Muscle layer of duodenum (tissue), 2 donors: ENCODE measurements at regions not wholly inside any gene's neighbourhood (a gene's known extent, or its start where the extent isn't known, plus 50 kb on each side); places are given as distances from the start of the nearest gene placed in this dataset.

ENCODE experiments used
- H3K27ac ChIP-seq: one replicate; pipeline ENCODE4 v1.7.0; 2013; ENCODE audit warnings: mild to moderate bottlenecking, low read length
- H3K27me3 ChIP-seq: one replicate; pipeline ENCODE4 v1.7.0; 2013; ENCODE audit warnings: low read depth, mild to moderate bottlenecking, control low read depth, low read length
- H3K36me3 ChIP-seq, 2 donors: one replicate each; pipeline ENCODE4 v1.7.0; 2013; ENCODE audit warnings: low read length in 2 of 2, control low read depth in 1 of 2, mild to moderate bottlenecking in 1 of 2; ENCODE audit not compliant: insufficient read depth in 2 of 2, control insufficient read depth in 1 of 2
- H3K4me1 ChIP-seq, 2 donors: one replicate each; pipeline ENCODE4 v1.7.0; 2013; ENCODE audit warnings: low read length in 2 of 2, mild to moderate bottlenecking in 2 of 2, control low read depth in 1 of 2, moderate library complexity in 1 of 2; ENCODE audit not compliant: insufficient read depth in 2 of 2, control insufficient read depth in 1 of 2
- H3K4me3 ChIP-seq, 2 donors: one replicate each; pipeline ENCODE4 v1.7.0; 2013; ENCODE audit warnings: low read length in 2 of 2, low read depth in 1 of 2, mild to moderate bottlenecking in 1 of 2
- H3K9me3 ChIP-seq, 2 donors: one replicate each; pipeline ENCODE4 v1.7.0; 2013; ENCODE audit warnings: low read length in 2 of 2, control low read depth in 1 of 2, mild to moderate bottlenecking in 1 of 2; ENCODE audit not compliant: control insufficient read depth in 1 of 2
- donor health status: healthy.

- Histone ChIP-seq H3K27me3 (no peaks in the 10 kb centered on the region), H3K4me1 (peaks cover 0 to 3% of the 10 kb centered on the region in 2 donors), H3K36me3 (no peaks in the 10 kb centered on the region)
These were observed 701.8 kb downstream of the TMTC2 start for GRCh38 chr12:83388551-83388950.

GRCh38 chr12:83386527-83387264 lies 700.0 kb downstream of the TMTC2 start:
- H3K36me3 ChIP-seq, result no peaks in the 10 kb centered on the region
- H3K4me3 ChIP-seq, result no peak overlapping the region
- no peak overlapping the region for H3K27ac ChIP-seq
- H3K27me3 ChIP-seq, result no peaks in the 10 kb centered on the region
- H3K9me3 ChIP-seq, result no peaks in the 10 kb centered on the region
- peaks cover 0 to 3% of the 10 kb centered on the region in 2 donors for H3K4me1 ChIP-seq

More at GRCh38 chr12:83388551-83388950, 701.8 kb downstream of the TMTC2 start:
- no peak overlapping the region for H3K4me3 ChIP-seq
- no peak overlapping the region for H3K27ac ChIP-seq
- no peaks in the 10 kb centered on the region for H3K9me3 ChIP-seq

- H3K9me3 ChIP-seq, result no peaks in the 10 kb centered on the region
- H3K4me1 ChIP-seq, result no peaks in the 10 kb centered on the region
- no peaks in the 10 kb centered on the region for H3K27me3 ChIP-seq
- no peak overlapping the region for H3K4me3 ChIP-seq
- no peak overlapping the region for H3K27ac ChIP-seq
- no peaks in the 10 kb centered on the region for H3K36me3 ChIP-seq
These were observed 691.6 kb downstream of the TMTC2 start for GRCh38 chr12:83378186-83378727.

- H3K27ac ChIP-seq, result no peak overlapping the region
- no peaks in the 10 kb centered on the region for H3K27me3 ChIP-seq
- no peaks in the 10 kb centered on the region for H3K36me3 ChIP-seq
- no peaks in the 10 kb centered on the region for H3K4me1 ChIP-seq
- no peak overlapping the region for H3K4me3 ChIP-seq
- H3K9me3 ChIP-seq, result no peaks in the 10 kb centered on the region
These were observed 678.6 kb downstream of the TMTC2 start for GRCh38 chr12:83365317-83365716.

- Histone ChIP-seq H3K27me3 (no peaks in the 10 kb centered on the region), H3K27ac (no peak overlapping the region), H3K4me1 (no peaks in the 10 kb centered on the region), H3K9me3 (no peaks in the 10 kb centered on the region), H3K36me3 (no peaks in the 10 kb centered on the region), H3K4me3 (no peak overlapping the region)
These were observed 674.8 kb downstream of the TMTC2 start for GRCh38 chr12:83361475-83361874.

GRCh38 chr12:83361071-83361470 lies 674.4 kb downstream of the TMTC2 start:
- Histone ChIP-seq H3K9me3 (no peaks in the 10 kb centered on the region), H3K4me1 (no peaks in the 10 kb centered on the region), H3K36me3 (no peaks in the 10 kb centered on the region)

GRCh38 chr12:83349907-83350611 lies 663.4 kb downstream of the TMTC2 start:
- no peaks in the 10 kb centered on the region for H3K9me3 ChIP-seq
- no peak overlapping the region for H3K4me3 ChIP-seq
- no peak overlapping the region for H3K27ac ChIP-seq
- no peaks in the 10 kb centered on the region for H3K36me3 ChIP-seq
- H3K27me3 ChIP-seq, result no peaks in the 10 kb centered on the region
- H3K4me1 ChIP-seq, result no peaks in the 10 kb centered on the region

More at GRCh38 chr12:83361071-83361470, 674.4 kb downstream of the TMTC2 start:
- H3K27ac ChIP-seq, result no peak overlapping the region
- no peaks in the 10 kb centered on the region for H3K27me3 ChIP-seq
- no peak overlapping the region for H3K4me3 ChIP-seq

- Histone ChIP-seq H3K9me3 (no peaks in the 10 kb centered on the region), H3K36me3 (no peaks in the 10 kb centered on the region), H3K27ac (no peak overlapping the region), H3K4me3 (no peak overlapping the region), H3K27me3 (no peaks in the 10 kb centered on the region), H3K4me1 (no peaks in the 10 kb centered on the region)
These were observed 659.6 kb downstream of the TMTC2 start for GRCh38 chr12:83346333-83346732.

GRCh38 chr12:83343767-83344166 lies 657.1 kb downstream of the TMTC2 start:
- Histone ChIP-seq H3K9me3 (no peaks in the 10 kb centered on the region), H3K27me3 (no peaks in the 10 kb centered on the region), H3K27ac (no peak overlapping the region), H3K36me3 (no peaks in the 10 kb centered on the region), H3K4me3 (no peak overlapping the region), H3K4me1 (no peaks in the 10 kb centered on the region)

GRCh38 chr12:83335748-83336147 lies 649.0 kb downstream of the TMTC2 start:
- H3K4me1 ChIP-seq, result no peaks in the 10 kb centered on the region

GRCh38 chr12:83326666-83327065 lies 640.0 kb downstream of the TMTC2 start:
- Histone ChIP-seq H3K9me3 (no peaks in the 10 kb centered on the region), H3K27ac (no peak overlapping the region), H3K4me3 (no peak overlapping the region), H3K27me3 (no peaks in the 10 kb centered on the region), H3K36me3 (no peaks in the 10 kb centered on the region), H3K4me1 (no peaks in the 10 kb centered on the region)

More at GRCh38 chr12:83335748-83336147, 649.0 kb downstream of the TMTC2 start:
- H3K9me3 ChIP-seq, result no peaks in the 10 kb centered on the region
- no peak overlapping the region for H3K4me3 ChIP-seq
- no peaks in the 10 kb centered on the region for H3K27me3 ChIP-seq
- H3K36me3 ChIP-seq, result no peaks in the 10 kb centered on the region
- H3K27ac ChIP-seq, result no peak overlapping the region
